ENCODE measurements at regions not wholly inside any gene's neighbourhood (a gene's known extent, or its start where the extent isn't known, plus 50 kb on each side); places are given as distances from the start of the nearest gene placed in this dataset.

GRCh38 chr18:42176599-42176998, 221.6 kb downstream of the PIK3C3 start:
- TF ChIP-seq CTCF (conservative IDR thresholded peaks at IDR 0.05), result no peak
- TF ChIP-seq EZH2 (IDR thresholded peaks at IDR 0.05; ENCODE audit: low read depth), result no peak
